NCI-H2081 treated with DMSO at 0.1 percent for 48 hours (cell line): ENCODE measurements at regions not wholly inside any gene's neighbourhood (a gene's known extent, or its start where the extent isn't known, plus 50 kb on each side); places are given as distances from the start of the nearest gene placed in this dataset.
"Not testable (repeated sequence)": the region's sequence is repeated elsewhere in the genome, so short reads cannot be mapped to it uniquely, and the experiment has no call there.

ENCODE experiments used
- DNase-seq: peaks from one replicate; lab custom pipeline; 2025; lab: John Stamatoyannopoulos, UW

DNA sequence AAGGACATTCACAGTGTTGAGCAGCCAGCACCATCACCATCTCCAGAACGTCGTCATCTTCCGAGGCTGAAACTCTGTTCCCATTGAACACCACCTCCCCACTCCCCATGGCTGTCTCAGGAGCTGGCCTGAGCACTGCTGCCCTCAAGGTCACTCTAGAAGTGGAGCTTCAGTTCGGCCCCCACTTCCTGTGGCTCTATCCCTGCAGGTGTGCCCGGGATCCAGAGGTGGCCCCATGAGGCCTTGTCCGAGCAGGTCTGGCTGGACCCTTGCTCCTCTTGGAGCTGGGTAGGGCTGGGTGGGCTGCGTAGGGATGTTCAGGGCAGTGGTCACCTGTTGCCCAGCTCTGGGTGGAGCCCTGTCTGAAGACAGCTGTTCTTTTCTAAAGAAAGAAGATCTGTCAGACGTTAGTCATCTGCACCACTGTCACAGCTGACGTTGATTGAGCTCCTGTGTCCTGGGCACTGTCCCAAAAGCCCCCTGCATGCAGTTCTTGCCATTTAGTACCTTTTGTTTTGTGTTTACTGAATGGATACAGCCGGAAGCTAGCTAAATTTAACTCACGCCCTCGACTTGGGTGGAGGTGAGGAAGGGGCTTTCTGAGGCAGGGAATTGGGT, 75.5 kb upstream of the CLDN5 start:
- DNase-seq: no peak

DNA sequence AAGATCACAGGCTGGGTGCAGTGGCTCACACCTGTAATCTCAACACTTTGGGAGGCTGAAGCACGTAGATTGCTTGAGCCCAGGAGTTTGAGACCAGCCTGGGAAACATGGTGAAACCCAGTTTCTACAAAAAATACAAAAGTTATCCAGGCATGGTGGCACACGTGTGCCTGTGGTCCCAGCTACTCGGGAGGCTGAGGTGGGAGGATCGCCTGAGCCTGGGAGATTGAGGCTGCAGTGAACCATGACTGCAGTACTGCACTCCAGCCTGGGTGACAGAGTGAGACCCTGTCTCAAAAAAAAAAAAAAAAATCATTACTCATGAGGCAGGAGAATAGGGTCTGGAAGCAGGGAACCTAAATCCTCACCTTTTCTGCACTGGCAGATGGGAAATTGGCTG, 79.1 kb upstream of the CLDN5 start:
- not testable (repeated sequence) for DNase-seq

DNA sequence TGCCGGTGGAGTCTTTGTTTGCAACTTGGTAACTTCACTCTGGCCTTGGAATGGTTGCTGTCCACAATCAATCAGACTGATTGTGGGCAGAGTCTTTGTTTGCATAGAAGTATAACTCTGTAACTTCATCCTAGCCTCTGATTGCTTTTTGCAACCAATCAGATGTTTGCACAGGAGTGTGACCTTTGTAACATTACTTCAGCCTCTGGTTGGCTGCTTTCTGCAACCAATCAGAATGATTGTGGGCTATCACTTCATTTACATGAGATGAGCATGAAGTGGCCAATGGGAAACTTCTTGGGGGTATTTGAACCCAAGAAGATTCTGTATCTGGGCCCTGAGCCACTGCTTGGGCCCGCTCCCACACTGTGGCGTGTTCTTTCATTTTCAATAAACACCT, 79.6 kb upstream of the CLDN5 start:
- DNase-seq: no peak

DNA sequence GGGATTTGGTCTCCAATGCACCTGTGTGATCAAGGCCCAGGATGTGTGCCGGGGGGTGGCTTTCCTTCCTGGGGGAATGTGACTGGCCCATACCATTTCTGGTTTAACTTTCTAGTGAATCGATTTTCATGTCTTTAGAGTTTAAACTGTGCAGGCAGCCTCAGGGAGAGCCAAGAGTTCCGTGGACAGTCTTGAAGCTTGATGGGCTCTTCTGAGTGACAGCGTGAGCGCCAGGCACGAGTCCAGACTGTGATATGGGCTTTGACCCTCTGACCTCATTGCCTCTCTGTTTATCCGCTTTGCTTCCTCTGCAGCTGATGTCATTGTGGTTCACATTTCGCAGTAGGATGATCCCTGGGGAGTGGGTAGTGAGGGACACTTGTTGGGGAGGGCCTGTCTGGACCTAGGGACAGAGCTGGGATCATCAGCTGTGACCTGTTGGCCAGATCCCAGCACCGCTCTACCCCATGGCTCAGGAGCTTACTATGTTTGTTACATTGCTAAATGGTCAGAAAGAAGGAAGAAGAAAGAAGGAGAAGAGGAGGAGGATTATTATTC, 80.6 kb upstream of the CLDN5 start:
- DNase-seq: no peak

DNA sequence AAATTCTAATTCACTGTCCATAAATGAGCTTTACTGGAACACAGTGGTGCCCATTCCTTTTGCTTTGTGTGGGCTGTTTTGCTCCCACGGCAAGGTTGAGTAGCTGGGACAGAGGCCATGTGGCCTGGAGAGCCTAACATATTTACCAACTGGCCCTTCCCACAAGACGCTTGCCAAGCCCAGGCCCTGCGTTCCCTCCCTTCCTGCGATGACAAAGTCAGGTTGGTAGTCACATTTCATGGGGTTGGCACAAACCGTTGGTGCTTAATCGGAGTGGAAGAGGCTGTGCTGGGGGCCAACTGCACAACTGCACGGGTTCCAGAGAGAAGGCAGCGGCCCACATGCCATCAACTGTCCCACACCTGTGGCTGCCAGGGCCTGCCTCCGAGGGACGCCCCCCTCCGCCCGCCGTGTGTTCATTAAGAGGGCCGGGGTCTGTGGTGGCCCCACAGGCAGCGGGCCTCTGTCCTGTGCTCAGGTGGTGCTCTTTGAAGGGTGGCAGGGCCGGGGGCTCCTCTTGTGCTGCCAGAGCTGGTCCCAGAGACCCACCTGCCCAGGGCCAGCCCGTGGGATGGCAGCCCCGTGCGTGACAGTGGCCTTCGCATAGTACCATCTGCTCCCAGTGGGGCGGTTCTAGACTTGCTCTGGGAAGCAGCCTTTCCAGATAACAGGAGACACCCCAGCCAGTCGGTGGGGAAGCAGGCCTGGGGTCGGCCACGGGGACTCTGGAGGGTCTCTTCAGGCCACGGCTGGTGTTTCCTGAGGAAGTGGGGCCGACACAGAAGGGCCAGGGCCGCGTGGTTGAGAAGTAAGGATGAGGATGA, 81.5 kb upstream of the CLDN5 start:
- no peak for DNase-seq

DNA sequence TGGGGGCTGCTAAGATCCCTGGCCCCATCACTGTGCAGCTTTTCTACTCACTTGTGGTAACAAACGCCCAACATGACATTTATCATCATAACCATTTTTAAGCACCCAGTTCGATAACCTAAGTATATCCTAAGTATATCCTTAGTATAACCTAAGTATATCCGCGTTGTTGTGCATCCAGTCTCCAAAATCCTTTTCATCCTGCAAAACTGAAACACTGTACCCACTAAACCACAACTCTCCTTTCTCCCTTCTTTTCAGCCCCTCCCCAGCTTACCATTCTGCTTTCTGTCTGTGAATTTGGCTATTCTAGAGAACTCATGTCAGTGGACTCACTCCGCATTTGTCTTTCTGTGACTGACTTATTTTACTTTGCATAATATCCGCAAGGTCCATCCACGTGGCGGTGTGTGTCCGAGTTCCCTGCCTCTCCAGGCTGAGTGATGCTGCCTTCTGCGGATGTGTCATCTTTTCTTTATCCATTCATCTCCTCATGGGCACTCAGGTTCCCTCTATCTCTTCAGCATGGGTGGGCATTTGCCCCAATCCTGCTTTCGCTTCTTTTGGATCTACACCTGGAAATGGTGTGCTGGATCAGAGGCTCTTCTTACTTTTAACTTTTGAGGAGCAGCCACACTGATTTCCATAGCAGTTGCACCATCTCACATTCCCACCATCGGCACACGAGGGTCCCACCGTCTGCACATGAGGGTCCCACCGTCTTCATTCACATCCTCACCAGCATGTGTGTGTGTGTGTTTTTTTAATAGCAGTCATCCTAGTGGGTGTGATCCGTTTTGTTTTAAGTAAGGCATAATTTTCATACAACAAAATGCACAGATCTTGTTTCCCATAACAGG, 82.4 kb upstream of the CLDN5 start:
- no peak for DNase-seq

DNA sequence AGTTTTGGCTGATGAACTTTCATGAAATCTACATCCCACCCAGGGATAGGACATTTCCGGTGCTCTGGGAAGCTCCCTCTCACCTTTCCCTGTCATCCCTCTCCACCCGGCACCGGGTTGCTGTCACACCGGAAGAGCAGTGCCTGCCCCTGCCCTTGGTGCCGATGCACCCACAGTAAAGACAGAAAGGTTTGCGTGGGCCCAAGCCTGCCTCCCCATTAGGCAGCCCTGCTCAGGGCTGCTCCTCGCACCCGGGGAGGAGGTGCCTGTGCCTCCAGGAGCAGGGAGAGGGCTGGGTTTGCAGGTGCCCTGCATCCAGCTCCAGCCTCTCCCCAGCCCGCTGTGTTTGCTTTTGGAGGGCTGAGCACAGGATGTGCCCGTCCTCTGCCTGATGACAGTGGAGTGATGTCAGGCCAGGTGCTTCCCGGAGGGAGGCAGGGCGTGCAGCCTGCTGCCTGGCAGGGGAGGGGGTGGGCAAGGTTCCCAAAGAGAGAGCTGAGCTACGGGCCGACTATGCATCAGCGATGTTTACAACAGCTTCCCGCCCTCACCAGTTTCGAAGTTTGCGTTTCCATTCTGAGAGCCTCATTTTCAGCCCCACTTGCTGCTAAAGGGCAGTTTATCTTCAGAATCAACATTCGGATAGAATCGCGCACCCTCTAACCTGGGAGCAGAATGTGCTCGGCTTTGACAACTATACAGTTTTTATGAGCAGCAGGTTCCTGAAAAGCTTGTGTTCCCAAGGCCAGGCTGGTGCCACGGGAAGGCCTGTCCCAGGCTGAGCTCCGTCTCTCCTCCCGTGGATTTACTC, 83.2 kb upstream of the CLDN5 start:
- DNase-seq: peak; percentile 77

DNA sequence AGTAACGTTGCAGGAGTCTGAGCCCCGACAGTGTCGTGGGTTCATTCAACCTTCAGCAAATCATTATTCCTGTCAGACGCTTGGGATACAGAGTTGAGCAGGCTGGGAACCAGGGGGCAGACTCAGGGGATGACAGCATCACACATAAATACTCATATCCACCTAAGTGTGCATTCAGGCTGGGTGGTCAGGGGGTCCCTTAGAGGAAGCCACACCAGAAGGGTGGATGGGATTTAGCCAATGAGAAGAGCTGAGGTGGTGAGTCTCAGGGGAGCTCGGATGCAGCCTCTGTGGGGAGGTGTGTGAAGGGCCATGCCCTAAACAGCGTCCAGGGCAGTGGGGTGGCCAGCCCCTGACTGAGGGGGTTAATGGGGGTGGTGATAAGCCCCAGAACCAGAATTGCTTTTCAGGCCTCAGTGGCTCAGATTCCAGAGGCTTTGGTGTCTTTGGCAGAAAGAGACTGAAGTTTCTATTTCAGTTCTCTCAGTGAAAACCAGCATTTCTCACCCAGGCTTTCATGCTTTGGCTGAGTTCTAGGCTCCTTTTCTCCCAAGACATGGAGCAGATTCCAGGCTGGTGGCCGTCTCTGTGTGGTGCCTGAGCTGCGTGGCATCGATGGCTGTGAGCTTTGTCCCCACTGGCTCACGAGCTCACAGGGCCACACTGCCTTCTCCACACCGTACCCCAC, 83.9 kb upstream of the CLDN5 start:
- no peak for DNase-seq

DNA sequence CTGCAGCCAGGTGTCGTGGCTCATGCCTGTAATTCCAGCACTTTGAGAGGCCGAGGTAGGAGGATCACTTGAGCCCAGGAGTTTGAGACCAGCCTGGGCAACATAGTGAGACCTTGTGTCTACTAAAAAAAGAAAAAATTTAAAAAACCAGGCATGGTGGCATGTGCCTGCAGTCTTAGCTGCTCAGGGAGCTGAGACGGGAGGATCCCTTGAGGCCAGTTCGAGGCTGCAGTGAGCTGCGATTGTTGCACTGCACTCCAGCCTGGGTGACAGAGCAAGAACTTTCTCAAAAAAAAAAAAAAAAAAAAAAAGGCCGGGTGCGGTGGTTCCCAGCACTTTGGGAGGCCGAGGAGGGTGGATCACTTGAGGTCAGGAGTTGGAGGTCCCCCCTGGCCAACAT, 85.5 kb upstream of the CLDN5 start:
- DNase-seq: not testable (repeated sequence)

DNA sequence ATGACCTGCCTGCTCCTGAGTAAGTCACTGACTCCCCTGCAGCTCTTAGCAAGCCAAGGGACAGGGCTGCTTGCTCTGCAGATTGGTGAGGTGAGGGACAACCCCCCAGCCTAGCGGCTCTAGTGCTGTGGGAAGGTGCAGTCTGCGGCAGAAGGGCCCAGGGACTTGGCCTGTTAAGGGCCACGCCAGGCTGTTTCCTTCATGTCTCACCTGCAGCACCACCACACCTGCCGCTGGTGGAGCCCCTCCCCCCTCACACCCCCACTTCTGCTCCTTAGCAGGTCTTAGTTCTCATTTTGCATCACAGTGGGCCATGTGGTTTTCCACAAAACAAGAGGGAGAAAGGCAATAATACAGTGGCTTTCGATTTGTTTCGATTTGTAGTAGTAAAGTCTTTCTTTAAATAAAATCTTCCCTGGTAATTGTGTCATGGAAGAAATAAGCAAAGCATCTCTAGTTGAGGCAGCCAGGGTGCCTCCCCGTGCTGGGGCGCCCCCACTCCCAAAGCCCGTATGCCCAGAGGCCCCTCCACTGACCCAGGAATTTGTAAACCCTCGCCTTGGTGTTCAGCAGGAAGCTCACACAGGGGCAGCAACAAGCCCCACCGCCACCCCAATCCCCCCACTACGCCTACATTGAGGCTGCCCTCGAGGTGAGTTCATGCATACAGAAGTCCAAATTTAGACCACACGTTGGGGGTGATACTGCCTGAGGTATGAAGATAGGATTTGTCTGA, 86.5 kb upstream of the CLDN5 start:
- DNase-seq: no peak

DNA sequence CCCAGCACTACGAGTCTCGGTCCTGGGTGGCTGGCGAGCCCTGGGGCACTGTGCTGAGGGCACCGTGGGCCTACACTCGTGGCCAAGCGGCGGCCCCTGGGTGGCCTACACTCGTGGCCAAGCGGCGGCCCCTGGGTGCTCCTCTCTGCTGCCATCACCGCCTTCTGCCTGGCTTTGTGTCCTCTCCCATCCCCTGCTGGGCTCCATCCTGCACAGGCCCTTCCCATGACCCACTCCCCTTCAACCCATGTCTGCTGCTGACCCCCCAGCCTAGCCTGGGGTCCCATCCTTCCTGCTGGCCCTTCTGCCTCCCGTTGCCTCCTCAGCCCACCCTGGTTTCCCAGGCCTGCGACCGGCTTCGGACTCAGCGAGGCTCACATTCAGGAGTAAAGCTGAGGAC, 87.4 kb upstream of the CLDN5 start:
- DNase-seq: no peak

DNA sequence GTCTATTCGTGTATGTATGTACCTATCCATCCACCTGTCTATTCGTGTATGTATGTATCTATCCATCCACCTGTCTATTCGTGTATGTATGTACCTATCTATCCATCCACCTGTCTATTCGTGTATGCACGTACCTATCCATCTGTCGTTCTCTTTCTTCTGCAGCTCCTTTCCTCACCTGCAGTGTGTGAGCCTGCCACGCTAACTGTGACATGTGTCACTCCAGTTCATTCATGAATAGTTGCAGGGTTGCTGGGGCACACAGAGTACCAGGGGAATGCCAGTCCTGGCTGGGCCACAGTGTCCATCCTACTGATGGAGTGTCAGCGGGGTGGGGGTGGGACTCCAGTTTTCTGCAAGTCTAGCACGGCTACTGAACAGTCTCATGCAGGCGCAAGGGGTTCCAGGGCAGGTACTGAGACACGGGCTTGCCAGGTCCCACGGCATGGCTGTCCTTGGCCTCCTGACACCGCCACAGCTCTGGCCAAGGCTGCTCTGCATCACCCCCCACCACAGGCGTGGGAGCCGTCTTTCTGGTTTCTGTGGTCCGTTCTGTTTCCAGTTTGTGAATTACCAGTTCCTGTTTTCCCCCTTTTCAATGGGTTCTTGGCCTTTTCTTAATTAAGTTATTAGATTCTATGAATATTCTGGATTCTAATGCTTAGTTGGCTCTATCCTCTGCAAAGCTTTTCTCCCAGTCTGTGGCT, 88.8 kb upstream of the CLDN5 start:
- DNase-seq: no peak

DNA sequence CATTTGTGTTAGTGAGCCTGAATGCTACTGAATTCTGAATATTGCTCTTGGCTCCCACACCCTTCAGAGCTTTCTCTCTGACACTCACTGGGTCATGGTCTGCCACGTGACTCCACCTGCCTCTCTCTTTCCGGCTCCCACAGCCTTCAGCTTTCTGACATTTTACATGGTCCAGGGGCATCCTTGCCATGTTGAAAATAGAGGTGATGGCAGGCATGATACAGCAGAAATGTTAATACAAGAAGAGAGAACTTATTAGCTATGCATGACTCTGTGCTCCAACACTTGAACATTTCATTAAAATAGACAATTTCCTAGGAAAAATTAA, 90.3 kb upstream of the CLDN5 start:
- DNase-seq: no peak

DNA sequence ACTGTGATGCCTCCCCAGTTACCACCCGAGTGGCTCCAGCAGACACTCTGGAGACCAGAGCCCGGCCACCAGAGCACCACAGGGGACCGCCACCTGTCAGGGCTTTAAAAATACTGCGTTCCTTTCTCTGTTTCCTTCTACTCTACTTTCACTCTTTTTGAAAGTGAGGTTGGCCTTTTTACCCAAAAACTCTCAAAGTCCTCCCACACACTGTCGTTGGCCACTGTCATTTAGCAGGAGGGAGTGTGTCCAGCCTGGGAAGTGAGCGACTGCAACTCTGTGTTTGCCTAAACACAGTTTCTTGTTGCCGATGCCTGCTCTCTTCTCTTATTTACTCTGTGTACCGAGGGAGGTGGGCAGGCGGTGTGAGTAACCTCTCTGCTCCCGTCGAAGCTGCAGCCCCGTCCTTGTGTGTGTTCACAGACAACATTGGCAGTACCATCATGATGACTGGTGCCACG, 90.8 kb upstream of the CLDN5 start:
- DNase-seq: no peak

DNA sequence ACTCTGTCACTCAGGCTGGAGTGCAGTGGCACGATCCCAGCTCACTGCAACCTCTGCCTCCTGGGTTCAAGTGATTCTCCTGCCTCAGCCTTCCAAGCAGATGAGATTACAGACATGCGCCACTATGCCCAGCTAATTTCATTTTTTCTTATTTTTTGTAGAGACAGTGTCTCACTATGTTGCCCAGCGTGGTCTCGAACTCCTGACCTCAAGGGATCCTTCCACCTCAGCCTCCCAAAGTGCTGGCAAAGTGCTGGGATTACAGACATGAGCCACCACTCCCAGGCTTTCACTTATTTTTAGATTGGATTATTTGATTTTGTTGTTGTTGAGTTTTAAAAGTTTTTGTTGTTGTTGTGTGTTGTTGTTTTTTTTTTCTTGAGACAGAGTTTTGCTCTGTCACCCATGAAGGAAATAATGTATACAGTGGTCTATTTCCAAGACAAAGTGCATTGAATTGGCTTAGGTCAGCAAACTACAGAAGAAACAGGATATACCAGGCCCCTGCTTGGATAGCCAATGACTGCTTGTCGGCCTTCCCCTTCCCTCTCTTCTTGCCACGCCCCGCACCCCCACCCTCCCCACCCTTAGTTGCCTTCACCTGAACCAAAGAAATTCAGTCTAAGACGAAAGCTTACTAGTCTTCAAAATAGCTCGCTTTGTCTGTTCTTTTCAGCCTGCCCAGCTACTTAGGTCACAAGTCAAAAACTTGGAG, 91.8 kb upstream of the CLDN5 start:
- DNase-seq: no peak

DNA sequence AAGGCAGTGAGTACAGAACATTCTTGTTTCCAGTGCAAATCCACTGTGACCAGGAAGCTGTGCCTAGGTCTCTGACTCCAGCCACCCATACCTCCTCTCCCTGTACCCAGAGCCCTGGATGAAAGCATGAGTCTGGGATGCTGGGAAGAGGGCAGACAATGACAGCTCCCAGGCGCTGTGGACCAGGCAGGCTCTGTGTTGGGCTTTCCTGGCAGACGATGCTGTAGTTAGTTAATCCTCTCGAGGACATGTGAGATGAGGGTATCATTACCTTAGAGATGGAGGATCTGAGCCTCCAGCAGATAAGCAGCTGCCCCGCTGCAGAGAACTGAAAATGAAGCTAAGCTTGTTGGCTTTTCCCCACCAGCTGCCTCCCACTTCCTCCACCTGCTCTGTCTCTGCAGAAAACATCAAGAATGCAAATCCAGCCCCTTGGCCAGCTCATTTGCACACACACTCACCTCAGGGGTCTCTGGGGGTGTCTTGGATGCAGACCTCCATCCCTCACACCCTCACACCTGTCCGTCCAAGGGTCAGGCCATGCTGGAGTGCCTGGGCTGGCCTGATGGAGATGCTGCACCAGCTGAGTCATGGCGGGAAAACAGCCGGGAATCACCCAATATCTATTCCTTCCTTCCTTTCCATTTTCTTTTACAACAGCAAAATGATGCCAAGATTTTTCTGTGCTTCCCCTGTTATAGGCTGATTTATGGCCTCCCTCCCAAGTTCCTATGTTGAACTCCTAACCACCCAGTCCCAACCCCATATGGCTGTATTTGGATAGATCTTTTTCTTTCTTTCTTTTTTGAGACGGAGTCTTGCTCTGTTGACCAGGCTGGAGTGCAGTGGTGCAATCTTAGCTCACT, 94.9 kb upstream of the SEPTIN5 start:
- DNase-seq: no peak

DNA sequence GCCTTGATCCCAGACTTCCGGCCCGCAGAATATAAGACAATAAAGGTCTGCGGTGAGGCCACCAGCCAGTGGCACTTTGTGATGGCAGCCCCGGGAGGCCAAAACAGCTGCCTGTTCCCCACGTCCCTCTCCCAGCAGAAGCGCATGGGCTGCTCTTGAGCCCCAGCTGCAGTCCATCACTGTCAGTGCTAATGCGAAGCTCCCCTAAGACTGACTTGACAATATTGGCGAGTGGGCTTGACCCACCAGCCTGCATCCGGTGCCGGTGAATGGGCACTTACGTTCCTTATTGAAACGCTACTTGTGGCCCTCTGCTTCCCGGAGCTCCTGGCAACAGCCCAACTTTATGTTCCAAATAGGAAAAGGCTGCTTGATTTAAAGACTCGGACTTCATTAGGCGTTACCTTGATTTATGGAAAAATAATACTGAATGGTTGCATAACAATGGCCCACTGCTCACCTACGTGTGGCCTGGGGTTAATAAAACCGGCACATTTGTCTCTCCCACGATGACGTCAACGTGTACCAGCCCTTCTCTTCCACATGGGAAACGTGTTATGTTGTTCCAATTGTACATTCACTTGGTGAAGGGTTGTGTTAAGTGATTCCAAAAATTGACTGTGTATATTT, 93.4 kb upstream of the SEPTIN5 start:
- DNase-seq: no peak
